AG04449 (cell line): ENCODE measurements at regions not wholly inside any gene's neighbourhood (a gene's known extent, or its start where the extent isn't known, plus 50 kb on each side); places are given as distances from the start of the nearest gene placed in this dataset.
"Not testable (repeated sequence)": the region's sequence is repeated elsewhere in the genome, so short reads cannot be mapped to it uniquely, and the experiment has no call there.

ENCODE experiments used
- CTCF ChIA-PET: fragments of 350-600 bp; formaldehyde crosslinking; extraction: SDS; loops from one replicate; lab custom pipeline; 2021; ENCODE audit warnings: antibody characterized with exemption; lab: Yijun Ruan, JAX
- POLR2A ChIA-PET: fragments of 400-600, 350-600 bp; formaldehyde crosslinking; extraction: SDS; loops from one replicate; lab custom pipeline; 2020; ENCODE audit warnings: antibody characterized with exemption, inconsistent platforms; lab: Yijun Ruan, JAX
- DNase-seq: peaks from one replicate; pipeline ENCODE4 v3.0.0-alpha.2; 2010; ENCODE audit warnings: low read depth, low spot score
- H3K4me3 ChIP-seq: 2 replicates; pipeline ENCODE4 v1.5.1; 2011; ENCODE audit warnings: low read depth, mild to moderate bottlenecking, control low read depth, low read length
- CTCF ChIP-seq: IDR thresholded peaks from one replicate; pipeline ENCODE4 v1.5.1; 2011; ENCODE audit warnings: mild to moderate bottlenecking, moderate library complexity, low read length, control low read depth, inconsistent platforms; ENCODE audit not compliant: insufficient read depth; ENCODE audit errors: missing control alignments

GRCh38 chr3:194880940-194881925 is 195.6 kb downstream of the FAM43A start:
- H3K4me3 ChIP-seq, result no peak overlapping the region
- TF ChIP-seq CTCF, result no peak
- CTCF ChIA-PET, result no interaction called here
- POLR2A ChIA-PET, result no interaction called here
- DNase-seq, result no peak

GRCh38 chr3:194884649-194885315 is 199.1 kb downstream of the FAM43A start:
- POLR2A ChIA-PET, result no interaction called here
- no peak overlapping the region for H3K4me3 ChIP-seq
- CTCF ChIA-PET, result interaction anchor here (1.2 kb wide), 1 partner anchor 11 kb away, joined by 3 read pairs; no protein-coding TSS in a partner anchor
- DNase-seq, result no peak
- no peak for TF ChIP-seq CTCF

- no peak for TF ChIP-seq CTCF
- ChIA-PET CTCF (interaction anchor here (1.2 kb wide), 1 partner anchor 12 kb away, joined by 3 read pairs; no protein-coding TSS in a partner anchor), POLR2A (no interaction called here)
- DNase-seq, result no peak
- no peak overlapping the region for H3K4me3 ChIP-seq
Observed at GRCh38 chr3:194885766-194886165, 200.1 kb downstream of the FAM43A start.

GRCh38 chr3:194886836-194887235 is 201.2 kb downstream of the FAM43A start:
- ChIA-PET CTCF (no interaction called here), POLR2A (no interaction called here)
- no peak for TF ChIP-seq CTCF
- DNase-seq, result no peak
- H3K4me3 ChIP-seq, result no peak overlapping the region

- H3K4me3 ChIP-seq, POLR2A ChIA-PET, CTCF ChIA-PET, DNase-seq: not testable (repeated sequence)
Observed at GRCh38 chr3:194888062-194888461, 202.4 kb downstream of the FAM43A start.

- no peak for DNase-seq
- no peak overlapping the region for H3K4me3 ChIP-seq
- CTCF ChIA-PET, result no interaction called here
- no peak for TF ChIP-seq CTCF
- POLR2A ChIA-PET, result no interaction called here
Observed at GRCh38 chr3:194888916-194889315, 203.2 kb downstream of the FAM43A start.
